OCI-M1 (cell line): ENCODE measurements at regions not wholly inside any gene's neighbourhood (a gene's known extent, or its start where the extent isn't known, plus 50 kb on each side); places are given as distances from the start of the nearest gene placed in this dataset.
"Not testable (repeated sequence)": the region's sequence is repeated elsewhere in the genome, so short reads cannot be mapped to it uniquely, and the experiment has no call there.

Source experiments
- DNase-seq: peaks from one replicate; lab custom pipeline; 2025; lab: John Stamatoyannopoulos, UW

DNA sequence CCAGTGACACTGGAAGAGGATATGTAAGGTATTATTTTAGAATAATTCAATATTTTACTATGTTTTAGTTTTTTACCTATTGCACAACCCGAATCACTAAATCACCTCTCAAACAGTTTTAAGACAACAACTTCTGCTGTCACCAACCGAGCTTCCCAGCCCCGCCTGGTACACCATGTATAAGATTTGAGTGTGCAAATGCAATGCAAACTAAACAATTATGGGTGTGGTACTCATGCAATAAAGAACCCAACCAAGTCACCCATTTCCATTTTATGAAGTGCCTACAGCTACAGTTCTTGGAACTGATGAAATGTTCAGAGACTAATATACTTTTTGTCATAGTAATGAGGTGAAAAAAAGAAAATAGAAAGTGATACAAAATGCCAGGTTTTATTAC lies 256.2 kb downstream of the TAFA4 start:
- no peak for DNase-seq

DNA sequence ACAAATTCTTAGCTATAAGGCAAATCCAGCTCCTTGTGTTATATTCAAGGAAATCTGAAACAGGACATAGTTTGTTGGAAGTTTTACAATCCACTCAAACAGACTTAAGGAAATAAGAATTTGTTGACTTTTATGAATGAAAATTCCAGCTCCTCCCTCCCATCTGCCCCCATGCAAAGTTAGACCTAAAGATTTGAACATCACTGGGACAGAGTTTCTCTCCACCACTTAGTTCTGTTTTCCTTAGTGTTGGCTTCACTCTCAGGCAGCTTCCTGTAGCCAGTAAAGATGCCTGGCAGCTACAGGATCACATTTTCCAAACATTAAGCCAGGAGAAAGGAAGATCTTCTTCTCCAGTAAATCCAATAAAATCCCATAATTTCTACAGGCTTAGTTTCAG lies 265.0 kb downstream of the TAFA4 start:
- no peak for DNase-seq

DNA sequence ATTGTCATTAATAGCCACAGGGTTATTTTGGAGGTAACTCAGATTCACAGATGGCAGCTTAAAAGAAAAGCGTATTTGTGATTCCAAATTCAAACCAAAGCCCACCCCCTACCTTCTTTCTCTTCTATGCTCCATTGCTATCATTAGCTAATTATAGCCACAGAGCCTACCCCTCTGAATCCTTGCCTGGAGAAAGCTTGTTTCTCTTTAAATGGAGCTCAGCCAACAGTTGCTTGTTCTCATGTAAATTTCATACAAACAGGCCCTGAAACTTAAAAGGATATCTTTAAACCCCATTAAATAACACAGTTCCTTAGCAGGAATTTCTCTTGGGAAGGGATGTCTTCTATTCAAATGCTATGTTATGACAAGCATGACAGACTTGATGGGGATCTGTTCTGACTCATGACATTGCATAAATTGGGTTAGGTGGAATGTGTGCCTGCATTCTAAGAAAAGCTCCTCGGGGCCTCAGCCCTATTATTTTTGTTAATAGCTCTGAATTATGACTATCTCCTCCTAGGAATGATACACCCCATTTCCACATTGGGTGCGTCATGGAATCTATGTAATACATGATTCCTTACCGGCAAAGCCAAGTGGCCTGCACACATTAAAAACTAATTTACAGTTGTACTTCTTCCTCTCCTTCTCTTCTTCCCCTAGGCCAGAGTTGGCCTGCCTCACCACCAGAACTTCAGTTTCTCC lies 265.8 kb downstream of the TAFA4 start:
- DNase-seq: no peak

DNA sequence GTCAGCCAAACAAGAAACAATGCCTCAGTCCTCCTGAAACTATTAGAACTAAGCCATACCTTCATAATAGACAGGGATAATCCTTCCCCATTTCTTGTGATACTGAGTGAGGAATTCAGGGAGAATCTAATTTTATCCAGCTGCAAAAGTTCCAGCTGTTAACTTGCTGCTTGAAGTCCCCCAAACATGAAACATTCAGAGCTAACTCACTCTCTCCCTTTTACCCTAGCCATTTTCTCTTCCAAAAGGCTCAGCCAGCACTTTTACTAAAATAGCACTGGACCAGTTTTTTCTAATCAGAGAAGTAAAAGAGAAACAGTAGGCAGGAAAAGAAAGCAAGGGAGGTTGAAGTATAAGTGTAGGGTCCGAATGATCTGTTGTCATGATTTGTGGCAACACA lies 268.1 kb downstream of the TAFA4 start:
- no peak for DNase-seq

DNA sequence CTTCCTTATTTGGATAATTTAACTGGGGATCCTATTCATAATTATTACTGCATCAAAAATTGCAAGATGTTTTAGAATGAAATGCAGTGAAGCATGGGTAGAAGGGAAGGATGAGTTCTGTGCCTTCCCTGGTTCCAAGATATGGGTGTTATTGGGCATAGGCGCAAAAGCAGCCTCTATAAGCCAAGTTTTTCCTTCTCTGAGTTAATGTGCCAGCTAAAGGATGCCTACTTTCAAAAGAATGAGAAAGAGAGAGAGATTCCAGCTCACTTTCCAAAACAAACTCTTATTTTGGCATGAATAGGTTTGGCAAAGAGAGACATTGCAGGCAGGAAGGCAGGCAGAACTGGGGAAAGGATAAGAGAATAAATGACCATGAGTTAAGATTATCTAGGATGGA lies 270.2 kb downstream of the TAFA4 start:
- DNase-seq: no peak

DNA sequence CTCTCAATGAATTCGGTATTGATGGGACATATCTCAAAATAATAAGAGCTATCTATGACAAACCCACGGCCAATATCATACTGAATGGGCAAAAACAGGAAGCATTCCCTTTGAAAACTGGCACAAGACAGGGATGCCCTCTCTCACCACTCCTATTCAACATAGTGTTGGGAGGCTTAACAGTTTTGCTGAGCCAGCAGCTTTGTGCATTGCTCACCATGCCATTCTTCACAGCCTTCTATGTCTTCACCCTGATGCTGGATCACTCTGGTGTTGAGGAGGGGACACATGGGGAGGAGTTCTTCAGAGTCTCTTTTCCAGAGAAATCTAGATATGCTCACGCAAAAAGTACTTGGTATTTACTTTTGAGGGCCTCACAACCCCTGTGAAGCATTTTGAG lies 281.7 kb downstream of the TAFA4 start:
- not testable (repeated sequence) for DNase-seq

DNA sequence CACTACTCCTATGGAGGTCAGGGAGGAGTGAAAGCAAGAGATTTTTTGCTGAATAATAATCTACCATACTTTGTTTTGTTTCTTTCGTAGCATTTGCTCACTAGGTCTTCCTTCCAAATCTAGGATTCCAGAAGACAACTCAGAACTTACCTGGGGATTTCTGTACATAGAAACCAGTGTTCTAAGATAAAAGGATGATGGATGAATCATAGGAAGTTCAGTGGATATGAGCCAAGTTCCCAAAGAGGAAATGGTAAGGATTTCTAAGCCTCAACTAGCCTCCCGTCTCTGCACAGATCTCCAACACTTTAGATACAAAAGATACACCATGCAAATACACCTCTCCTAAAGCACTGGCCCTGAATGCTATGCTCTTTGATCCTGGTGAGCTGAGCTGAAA lies 283.9 kb downstream of the TAFA4 start:
- DNase-seq: no peak

DNA sequence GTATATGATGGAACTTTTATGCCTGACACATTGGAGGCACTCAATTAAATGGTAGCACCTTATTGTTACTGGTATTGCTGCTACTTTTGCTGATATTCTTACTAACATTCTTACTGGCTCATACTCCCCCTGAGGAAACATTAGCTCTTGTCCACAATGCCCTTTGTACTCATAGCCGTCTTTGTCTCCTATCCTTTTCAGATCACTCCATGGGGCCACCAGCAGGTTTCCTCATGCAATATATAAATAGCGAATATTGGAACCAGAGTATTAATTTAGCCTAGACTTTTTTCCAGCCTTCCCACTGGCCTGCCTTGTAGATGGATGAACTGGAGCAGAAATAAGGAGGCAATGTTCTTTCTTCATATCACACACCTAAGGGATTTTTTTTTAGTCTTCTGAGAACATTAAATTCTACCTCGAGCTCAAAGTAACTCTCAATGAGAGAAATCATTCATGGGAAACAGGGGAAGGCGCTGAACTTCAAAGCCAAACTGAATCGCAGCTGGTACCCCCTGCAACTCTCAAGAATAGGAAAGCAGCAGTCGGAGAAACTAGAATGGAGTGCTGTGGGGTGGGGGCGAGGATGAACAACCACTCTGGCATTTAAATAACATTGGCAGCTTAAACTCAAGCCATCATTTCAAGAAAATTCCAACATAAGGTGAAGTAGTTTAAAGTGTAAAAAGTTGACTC lies 300.3 kb downstream of the TAFA4 start:
- no peak for DNase-seq

DNA sequence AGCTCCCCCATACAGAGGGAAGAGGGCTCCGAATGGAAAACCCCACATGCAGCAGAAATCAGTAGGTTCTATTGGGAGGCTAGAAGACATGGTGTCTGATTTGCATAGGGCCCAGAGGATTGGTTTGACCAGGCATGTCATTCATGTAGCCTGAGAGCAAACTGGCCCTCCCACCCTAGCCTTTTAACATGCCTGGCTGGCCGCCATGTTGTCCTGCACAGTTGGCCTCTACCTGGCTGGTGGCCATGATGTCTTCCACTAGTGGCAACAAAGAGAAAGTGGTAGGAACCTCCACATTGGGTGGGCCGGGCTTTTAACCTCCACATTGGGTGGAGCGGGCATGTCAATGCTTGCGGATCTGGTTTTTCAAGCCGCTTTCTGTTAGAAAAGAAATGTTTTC lies 312.1 kb downstream of the TAFA4 start:
- no peak for DNase-seq

DNA sequence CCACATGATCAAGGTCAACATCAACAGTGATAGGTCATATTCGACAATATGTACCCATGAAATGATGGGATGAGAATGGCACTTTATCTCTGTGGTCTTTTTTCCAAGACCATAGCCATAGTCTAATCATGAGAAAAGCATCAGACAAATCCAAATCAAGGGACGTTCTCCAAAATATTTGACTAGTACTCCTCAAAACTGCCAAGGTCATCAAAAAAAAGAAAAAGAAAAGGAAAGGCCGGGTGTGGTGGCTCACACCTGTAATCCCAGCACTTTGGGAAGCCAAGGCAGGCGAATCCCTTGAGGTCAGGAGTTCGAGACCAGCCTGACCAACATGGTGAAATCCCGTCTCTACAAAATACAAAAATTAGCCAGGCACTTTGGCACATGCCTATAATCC lies 318.3 kb downstream of the TAFA4 start:
- DNase-seq: no peak

DNA sequence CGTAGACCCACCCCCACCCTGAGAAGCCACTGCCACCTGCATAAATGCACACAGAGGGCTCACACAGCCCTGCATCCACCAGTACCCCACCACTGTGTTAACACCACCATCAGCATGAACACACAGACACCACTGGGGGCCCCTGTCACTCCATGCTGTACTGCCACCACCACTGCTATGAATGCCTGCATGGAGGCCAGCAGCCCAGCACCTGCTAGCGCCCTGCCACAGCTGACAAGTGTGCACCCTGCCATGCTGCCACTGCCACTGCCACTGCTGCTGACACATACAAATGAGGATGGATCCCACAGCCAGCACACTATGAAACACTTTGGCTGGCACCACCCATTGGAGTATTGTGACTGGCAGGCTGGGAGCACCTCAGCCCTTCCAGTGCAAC lies 361.0 kb downstream of the TAFA4 start:
- no peak for DNase-seq

DNA sequence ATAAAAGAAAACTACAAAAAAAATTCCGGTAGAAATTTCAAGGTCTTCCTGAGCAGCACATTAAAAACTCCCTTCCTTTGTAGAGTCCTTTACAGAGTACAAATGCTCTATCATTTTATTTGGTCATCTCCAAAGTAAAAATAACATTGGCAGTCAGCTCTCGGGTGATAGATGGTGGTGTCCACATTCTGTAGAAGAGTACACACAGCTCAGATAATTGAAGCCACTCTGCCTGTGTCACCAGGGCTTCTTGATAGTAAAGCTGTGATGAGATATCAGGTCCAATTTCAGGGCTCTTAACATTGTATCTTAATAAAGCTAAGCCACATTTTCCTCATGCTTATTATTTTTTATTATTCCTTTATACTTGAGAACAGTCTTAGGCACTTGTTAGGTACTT lies 371.6 kb downstream of the TAFA4 start:
- DNase-seq: no peak

DNA sequence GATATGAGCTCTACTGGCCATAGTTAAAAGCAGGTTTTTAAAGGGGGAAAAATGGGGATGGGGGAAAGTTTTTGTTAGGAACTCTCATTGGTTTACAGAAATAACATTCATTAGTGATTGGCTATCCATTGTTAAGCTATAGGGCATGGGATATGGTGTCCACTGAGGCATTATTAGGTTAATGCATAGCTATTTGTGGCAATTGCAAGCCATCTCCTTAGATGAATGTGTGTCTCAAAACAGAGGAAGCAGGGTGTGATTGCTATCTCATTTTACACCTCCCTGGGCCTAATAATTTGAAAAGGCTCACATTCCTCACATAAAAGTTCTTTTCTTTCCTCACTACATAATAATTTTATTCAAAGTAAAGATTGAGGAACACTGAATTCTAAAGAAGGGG lies 396.6 kb downstream of the TAFA4 start:
- no peak for DNase-seq

DNA sequence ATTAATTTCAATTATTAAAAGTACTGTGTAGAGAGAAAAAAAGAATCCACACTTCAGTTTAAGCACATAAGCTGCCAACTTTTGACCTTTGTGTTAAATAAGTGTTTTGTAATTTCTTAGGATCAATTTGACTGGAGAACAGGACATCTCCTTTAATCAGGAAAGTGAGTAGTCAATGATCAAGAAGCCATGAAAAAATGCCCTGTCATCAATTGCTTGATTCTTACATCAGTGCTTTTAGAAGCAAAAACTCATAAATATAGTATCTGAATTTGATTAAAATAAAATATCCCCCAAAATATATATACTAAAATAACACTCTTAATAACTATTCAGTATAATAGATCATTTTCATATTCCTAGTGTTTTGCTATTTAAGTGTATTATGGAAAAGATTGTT lies 409.0 kb downstream of the TAFA4 start:
- DNase-seq: no peak

DNA sequence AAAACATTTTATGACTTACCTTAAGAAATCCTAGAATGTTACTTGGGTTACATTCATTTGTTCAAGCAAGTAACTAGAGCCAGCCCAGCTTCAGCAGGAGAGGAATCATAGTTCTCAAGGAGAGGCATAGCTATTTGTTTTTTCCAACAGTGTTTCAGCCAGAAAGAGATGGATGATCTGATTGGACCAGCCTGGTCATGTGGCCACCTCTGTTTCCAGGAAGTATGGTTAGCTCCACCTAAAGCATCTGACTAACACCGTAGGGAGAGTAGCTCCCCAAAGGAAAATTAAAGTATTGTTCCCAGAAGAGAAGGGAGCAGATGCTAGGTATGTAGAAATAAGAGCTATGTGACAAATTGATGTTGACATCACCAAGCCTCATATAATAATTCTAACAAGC lies 417.1 kb downstream of the TAFA4 start:
- no peak for DNase-seq

DNA sequence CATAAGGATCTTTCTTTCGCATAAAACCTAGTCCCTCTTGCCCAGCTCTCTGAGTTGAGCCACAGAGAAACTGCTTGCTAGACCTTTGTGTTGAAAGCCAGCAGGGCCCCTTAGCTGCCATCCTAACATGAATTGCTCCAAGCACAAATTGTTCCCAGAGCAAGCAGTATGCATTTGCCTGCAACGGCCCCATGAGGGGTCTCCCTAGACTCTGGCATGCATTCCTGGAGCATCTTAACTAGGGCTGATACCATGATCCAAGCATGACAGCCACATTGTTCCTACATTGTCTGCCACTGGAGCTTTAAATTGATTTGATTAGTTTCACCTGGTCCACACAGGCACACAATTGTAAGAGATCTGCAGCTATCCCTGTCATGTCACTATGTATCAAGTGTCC lies 428.1 kb downstream of the TAFA4 start:
- DNase-seq: no peak

DNA sequence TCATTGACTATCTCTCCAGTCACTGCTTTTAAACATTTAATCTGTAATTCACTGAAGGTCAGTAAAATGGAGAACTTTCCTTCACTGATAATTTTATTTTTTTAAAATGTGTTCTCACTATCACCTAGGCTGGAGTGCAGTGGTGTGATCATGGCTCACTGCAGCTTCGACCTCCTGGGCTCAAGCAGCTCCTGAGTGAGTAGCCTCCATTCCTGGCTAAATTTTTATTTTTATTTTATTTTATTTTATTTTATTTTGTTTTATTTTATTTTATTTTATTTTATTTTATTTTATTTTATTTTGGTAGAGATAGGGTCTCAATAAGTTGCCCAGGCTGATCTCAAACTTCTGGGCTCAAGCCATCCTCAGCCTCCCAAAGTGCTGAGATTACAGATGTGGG lies 446.5 kb downstream of the TAFA4 start:
- not testable (repeated sequence) for DNase-seq

DNA sequence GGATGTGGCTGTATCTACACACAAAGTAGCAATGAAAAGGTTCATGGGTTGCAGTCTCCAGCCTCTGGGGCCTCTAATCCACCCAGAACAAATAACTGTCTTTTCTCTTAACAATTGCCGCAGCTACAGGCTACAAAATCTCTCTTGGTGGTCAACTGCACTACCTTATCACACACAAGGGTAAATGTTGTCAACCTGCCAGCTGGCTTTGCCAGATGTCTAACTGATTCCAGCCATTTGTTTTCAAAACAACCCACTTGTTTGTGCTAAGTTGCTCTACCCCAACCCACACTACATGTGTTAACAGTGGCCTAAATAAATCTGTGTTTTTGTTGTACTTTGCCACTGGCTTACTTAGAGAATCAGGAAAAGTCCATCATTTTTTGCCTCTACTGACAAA lies 447.3 kb downstream of the TAFA4 start:
- DNase-seq: no peak

DNA sequence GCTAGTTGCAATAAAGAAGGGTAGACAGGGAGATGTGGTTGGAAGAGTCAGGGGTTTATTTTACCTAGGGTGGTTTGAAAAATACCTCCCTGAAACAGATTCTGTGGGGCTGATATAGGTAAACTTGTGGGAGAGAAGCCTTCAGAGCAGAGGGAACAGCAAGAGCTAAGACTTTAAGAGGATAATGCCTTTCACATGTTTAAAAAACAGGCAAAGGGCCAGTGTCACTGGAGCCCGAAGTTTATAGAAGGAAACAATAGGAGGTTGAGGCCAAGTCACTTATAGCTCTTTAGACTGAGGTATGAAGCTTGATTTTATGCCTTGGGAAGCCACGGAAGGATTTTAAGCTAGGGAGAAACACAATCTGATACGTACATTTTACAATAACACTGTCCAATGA lies 448.7 kb downstream of the TAFA4 start:
- DNase-seq: no peak

DNA sequence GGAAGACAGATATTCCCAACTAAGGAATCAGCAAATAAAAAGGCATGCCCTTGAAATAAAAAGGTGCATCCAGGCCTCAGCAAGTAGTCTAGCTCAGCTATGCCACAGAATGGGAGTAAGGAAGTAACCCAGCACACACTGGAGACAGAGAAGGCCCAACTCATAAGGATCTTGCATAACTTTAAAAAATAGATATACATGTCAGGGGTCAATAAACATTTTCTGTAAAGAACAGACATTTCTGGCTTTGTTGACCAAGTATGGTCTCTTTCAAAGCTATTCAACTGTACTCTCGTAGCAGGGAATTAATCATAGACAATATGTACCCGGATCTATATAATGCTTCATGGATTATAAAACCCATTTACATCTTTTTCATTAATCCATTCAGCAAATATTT lies 449.3 kb downstream of the TAFA4 start:
- DNase-seq: no peak

DNA sequence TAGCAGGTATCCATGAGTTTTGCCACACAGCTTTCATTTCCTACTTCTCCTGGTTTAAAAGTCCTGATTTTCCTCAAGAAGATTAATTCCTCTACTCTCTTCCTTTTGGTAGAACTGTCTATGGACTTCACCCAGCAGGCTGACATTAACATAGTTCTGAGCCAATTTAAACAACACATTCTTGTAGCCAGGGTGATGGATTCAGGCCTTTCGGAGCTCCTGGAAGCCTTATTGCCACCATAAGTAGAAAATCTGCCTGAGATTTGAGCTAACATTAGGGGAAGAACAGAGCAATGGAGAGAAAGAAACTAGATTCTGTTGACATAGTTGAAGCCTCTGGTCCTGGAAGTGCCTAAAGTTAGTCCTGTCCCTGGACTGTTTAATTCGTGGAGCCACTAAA lies 449.8 kb downstream of the TAFA4 start:
- no peak for DNase-seq

DNA sequence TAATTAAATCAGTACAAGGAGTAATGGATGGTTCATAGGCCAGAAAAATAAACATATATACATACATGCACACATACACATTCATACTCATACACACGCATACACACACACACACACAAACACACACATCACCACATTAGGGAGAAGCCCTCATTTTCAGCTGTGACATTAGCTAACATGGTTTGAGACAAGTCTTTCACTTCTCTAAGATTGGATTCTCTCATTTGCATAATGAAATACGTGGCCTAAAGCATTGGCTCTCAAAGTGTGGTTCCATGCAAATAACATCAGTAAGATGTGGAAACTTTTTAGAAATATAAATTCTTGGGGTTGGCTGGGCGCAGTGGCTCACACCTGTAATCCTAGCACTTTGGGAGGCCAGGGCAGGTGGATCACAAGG lies 452.6 kb downstream of the TAFA4 start:
- no peak for DNase-seq

DNA sequence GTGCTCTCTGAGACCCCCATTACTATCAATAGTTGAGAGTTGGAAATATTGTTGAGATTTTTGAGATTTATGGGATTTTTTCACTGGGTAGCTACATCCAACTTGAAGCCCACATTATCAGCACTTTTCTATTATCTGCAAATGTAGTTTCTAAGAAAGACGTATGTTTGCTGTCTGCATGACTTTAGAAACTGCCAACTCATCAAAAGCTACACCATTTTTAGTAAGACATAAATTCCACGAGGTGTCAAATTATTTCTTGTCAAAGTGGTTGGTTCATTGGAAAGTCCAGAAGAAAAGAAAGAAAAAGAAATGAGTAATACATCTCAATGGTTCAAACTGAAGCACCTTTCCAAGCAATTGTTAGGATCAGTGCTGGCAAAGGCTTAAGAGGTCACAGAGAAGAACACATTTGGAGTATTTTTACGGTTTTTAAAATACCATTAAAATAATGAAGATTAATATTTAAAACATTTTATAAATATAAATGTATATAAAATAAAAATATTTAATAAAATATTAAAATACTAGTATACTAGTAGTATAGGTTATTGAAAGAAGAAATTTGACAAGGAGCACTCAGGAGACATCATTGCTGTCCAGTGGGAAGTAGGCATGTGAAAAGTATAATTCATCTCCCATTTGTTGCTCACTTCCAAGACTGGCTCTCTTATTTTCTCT lies 463.5 kb downstream of the TAFA4 start:
- DNase-seq: no peak

DNA sequence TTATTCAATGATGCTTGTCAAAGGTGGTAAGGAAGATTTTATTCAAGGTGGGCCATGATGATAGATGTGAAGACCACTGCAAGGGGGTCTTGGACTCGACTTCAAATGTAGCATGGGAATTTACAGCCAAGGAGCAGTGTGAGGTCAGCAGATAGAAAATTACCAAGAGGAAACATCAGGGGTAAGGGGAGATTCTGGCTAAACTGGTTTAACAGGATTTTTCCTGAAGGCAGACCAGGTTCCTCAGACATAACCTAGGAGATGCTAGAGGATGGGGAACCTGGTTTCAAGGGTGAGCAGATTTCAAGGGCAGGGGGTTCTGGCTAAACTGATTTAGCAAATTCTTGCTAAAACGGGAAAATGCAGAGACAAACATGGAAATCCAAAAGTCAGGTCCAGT lies 464.9 kb downstream of the TAFA4 start:
- no peak for DNase-seq
